HG02981 (cell line): ENCODE measurements at regions not wholly inside any gene's neighbourhood (a gene's known extent, or its start where the extent isn't known, plus 50 kb on each side); places are given as distances from the start of the nearest gene placed in this dataset.

Source experiments
- ATAC-seq: cut with Tn5 transposase; IDR thresholded peaks from one replicate; pipeline ENCODE4 v1.9.1; 2021; ENCODE audit warnings: mild to moderate bottlenecking, moderate library complexity; ENCODE audit not compliant: unreplicated experiment

DNA sequence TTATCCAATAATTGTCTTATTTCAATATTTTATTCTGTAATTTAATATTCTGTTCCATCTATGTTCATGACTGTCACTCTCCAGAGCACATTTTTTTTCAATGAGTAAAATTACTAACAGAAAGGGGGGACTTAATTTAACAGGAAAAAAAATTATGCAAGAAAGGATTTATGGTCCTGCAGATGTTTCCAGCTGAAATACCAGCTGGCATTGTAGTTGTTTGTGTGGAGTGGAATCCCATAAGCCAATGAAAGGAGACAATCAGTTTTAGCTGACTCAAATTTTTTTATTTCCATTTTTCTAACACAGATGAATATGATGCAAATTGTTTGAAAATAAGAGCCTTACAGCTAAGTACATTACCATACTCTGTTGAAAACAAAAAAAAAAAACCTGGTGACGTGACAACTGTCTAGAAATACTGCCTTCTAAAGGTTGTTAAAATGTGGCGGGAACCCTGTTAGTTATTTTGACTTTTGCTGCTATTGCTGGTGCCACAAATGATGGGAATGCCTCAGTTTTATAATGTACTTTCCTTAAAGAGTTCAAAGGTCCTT is 389.1 kb downstream of the ETS1 start:
- no peak for ATAC-seq

DNA sequence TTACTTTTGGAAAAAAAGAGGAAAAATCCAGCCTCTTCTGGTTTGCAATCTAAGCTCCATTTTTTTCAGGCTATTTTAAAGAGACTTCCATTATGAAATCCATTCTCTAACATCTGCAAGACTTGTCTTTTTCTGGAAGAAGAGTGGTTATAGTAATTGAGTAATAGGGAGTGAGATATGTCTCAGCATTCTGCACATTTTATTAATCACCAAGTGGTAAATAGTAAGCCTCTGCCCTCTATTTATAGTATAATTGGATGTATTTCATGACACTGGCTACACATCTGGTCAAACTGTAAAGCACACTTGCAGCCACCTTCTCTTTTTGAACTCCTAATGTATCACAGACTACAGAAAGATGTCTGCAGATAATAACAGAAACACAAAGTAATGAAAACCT is 391.1 kb downstream of the ETS1 start:
- no peak for ATAC-seq

DNA sequence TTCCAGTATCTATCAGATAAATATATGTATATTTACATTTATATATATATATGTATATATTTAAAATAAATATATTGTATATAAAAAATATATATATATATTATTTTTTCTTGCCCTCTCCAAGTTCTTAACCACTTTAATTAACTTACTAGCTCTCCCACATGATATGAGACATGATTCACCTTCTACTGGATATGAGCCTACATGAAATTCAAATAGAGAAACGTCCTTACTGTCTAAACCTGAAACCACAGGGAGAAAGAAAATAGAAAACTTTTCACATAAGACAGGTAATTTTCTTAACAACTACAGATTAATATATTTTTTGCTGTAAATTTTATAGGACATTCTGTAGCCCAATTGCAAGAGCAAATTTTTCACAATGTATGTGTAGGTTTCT is 391.6 kb downstream of the ETS1 start:
- no peak for ATAC-seq

DNA sequence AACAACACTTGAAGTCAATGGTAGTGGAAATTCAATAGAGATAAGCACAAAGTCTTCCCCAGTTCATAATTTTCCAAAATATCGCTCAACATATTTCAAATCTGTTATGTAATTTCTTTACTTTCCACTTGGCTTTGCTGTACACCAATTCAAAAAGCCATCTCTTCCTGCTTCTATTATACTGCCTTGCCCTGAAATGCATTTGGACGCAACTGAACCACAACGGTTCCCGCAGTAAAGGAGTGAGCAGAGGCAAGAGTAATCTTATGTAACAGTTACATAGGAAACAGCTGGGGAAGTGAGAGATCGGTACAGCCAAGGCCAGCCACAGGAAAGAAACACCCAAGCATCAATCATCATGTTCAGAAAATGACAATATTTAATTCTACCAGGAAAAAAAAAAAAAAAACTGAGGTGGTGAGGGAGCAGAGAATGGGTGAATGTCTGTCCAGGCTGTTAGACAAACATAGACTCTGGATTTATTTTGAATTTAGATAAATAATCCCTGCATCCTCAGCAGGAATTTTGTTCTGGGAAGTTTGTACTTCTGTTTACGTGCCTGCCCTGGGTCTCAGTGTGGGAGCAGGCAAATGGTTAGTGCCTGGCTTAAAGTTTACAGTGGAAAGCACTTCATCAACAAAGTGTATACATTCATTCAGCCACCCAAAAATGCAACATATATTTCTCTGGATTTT is 392.2 kb downstream of the ETS1 start:
- ATAC-seq = no peak

DNA sequence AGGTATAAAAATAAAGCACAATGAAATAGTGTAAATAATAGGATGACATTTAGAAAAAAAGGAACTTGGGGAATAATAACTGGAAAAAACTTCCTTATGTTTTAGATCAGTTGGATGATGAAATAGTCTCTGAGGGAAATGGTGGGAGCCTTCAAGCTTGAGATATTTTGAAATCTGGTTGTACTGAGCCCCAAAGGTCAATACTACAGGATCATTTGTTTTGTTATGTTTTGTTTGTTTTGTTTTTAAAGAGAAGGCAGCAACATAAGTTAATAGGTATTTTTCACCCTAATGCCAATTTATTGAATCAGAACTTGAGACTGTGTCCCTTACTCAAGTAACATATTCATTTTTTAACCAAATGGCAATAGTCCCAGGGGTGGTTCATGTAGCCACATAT is 393.1 kb downstream of the ETS1 start:
- ATAC-seq = no peak

DNA sequence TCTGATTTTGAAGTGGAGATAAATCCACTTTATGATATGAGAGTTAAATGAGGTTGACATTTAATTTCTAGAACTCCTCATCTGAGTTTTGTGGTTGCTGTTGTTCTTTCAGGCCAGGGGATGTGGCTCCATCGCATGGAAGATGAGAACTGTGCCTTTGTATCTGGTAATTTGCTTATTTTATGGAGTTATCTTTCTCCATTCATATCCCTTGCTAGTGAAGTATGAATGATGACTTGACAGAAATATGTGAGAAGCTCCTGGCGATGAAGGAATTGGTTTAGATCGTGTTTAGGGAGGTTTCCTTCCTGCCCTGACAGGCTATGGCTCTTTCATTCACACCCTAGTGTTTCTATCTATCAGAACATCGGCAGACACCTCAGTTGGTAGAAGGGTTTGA is 393.7 kb downstream of the ETS1 start:
- no peak for ATAC-seq

DNA sequence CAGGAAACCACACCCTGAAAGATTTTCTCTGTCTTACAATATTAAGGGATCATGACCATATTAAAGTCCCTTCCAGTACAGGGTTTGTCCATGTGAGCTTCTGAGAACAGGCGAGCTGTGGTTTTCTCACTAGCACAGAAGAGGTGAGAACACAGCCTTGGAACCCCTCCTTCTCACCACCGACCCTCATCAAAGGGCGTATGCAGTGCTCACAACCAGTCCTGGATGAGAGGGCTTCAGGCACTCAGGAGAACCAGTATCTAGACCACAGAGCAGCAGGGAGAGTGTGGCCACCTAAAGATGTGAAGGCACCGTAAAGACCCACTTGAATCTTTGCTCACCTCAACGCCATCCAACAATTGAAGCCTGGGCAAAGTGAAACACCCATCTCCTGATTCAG is 397.0 kb downstream of the ETS1 start:
- ATAC-seq = no peak

DNA sequence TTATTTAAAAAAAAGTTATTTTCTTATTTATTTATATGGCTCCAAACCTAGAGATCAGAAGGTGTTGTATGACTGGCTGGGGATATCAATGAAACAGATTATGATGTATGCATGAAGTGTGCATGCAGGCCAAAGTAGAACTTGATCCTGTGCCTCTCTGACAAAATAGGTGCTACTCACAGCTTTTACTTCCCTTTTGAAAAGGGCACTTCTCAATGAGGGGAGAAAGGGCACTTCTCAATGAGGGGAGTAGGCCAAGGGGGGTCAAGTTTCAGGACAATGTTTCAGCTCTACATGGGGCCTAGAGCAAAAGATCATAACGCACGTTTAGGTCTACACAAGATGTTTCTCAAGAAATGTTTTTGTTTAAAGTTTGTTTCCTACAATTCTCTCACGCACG is 397.5 kb downstream of the ETS1 start:
- ATAC-seq = no peak

DNA sequence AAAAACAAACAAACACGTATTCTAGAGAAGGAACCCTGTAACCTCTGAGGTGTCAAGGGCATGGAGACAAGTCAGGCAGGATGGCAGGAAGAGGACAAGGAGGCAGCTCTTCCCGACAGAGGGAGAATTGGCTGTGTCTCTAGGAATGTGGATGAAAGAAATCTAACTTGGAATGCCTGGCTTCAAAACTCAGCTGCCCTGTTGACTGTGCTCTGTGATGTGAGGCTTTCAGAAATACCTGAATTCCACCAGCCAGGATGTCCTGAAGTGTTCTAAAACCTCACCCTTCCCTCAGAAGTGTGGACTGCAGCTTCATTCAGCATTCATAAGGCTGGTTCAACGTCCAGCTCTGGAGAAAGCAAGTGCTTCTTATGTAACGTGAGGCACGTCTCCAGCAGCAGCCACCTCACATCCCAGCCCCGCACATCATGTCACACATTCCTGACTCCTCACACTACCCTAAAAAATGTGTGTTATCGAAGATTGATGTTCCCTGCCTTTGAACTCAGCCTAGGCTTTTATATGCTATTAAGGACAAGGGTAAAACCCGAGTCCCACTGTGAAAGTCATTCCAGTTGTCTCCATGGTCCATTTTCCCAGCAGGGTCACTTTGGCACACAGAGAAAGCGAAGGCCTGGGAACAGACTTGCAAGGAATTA is 398.9 kb downstream of the ETS1 start:
- no peak for ATAC-seq

DNA sequence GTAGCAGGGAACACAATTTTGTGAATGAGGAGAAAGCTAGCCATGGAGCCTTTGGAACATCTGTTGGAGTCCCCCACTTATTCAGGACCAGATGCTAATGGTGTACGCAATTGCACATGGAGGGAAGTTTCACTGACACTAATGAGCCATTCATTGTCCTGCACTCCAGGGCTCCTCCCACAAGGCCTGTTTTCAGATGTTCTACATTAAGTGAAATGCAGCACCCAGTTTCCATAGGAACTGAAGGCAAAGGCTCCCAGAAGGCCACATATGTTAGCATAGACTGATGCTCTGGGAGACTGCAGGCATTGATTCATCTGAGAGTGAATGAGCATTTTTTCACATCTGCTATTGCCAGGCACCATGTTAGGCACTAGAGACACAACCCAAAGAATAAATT is 399.5 kb downstream of the ETS1 start:
- no peak for ATAC-seq

DNA sequence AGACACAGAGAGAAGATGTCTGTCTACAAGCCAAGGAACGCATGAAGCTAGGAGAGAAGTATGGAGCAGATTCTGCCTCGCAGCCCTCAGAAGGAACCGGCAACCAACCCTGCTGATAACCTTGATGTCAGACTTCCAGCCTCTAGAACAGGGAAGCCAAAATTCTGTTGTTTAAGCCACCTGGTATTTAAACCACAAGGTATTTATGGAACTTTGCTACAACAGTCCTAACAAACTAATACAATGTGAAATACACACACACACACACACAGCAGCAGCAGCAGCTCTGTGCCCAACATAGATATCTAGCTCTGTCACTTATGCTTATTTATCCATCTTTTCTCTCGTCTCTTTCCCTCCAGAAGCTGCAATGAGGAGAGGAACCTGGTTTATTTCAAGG is 400.0 kb downstream of the ETS1 start:
- ATAC-seq = no peak

DNA sequence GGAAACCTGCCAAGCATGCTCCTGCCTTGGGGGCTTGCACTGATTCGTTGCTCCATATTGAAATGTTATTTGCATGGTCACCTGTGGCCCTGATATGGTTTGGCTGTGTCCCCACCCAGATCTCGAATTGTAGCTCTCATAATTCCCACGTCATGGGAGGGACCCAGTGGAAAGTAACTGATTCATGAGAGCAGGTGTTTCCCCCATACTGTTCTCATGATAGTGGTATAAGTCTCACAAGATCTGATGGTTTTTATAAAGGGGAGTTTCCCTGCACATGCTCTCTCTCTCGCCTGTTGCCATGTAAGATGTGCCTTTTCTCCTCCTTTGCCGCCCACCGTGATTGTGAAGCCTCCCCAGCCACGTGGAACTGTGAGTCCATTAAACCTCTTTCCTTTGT is 402.4 kb downstream of the ETS1 start:
- no peak for ATAC-seq

DNA sequence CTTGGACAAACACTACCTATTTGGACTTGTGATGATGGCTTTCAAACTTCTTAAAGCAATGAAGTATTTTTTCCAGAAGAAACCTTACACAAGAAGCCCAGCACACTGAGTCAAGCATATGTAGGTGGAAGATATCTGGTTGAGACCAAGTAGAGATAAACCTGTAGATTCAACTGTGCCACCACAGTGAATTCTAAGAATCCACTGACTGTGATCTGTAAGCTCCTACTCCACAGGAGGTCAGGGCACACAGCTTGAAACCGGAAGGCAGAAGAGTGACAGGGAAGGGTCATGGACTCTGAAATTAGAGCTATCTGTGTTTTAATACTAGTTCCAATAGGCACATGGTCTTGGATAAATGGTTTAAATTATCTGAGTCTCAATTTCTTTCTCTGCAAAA is 404.5 kb downstream of the ETS1 start:
- no peak for ATAC-seq

DNA sequence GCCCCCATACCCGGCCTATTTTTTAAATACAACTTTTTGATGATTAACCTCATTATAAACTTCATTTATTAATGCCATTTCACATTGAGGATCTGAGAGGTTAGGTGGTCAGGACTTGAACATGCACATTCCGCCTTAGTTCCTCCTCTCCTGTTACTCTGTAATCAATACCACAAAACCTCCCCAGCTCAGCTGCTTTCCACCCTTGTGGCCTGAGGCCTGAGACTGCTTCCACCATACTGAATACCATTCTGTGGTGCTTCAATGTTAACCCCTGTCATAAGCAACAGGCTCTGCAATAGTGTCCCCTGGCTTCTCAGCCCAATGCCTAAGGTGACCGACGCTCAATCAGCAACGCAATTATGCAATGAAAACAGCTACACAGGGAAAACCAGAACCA is 405.4 kb downstream of the ETS1 start:
- no peak for ATAC-seq

DNA sequence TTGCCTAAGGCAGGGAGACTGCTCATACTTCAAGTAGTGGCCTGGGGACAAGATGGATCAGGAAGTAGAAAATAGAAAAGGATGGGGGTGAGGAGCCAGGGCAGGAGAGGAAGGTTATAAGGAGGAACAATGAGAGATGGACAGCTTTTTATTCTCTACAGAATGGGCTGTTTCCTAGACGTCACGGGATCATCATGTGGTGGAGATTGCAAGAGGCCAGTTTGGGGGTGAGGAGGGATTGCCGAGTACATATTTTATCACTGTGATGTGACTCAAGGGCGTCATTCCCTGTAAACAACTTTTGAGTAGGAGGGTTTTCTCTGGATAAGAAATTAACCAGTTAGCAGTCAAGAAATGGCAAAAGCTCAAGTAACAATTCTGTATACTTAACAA is 406.3 kb downstream of the ETS1 start:
- ATAC-seq = no peak

DNA sequence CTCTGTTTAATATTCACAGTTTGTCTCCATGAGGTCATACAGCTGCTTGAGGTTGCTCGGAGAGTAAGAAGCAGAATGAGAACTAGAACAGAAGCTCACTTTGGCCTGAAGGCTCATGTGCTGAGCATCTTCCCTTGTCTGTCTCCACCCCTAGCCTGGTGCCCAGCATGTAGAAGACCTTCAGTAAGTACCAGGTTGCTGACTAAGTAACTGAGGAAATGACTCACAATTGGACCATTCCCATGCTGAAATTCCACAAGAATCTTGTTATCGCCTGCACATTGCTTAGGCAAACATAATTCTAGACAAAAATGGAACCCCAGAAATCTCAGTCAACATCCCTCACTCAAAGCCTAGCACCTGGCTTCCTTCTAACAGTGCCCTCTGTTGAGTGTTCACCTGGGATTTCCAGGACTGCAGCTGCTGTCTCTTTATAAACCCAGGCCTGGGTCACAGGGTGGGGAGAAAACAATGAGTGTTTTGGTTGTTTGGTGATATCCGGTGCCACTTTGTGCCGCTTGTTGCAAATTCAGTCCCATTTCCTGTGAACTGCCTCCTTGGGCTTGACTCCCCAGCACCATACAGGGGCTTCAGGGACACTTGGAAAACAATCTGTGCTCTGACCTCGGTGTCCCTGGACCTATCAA is 406.8 kb downstream of the ETS1 start:
- no peak for ATAC-seq

DNA sequence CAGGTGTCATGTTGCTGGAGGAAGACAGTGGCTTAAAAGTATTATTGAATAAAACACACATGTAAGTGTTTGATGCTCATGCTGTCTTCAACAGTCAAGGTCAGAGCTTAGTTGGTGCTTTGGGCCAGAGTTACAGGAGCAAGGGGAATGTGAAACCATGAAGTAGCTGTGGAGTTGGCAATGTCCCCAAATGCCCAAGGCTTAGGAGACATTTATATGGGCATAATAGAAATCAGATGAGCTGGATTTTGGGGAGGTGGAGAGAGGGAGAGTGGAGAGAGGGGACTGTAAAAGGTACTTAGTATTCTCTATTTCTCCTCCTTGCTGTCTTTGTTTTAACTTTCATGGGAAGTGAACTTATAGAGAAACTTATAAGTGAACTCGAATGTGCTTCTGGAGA is 407.8 kb downstream of the ETS1 start:
- ATAC-seq = no peak

DNA sequence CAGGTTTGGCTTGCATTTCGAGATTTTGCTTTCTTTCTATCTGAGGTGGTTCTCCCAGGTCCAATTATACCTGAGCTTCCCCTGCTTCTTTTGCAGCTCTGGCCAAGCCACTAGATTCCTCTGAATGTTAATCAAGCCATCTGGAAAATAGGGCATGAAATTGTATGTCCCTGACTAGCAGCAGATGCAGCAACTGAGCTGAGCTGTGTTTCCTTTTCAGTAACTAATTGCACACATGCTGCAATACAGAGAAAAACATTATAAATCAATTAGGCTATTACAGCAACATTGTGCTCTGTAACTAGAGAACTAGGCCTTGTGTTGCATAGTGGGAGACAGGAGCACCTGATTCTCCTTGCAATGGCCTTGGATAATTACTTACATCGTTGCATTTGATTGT is 408.3 kb downstream of the ETS1 start:
- no peak for ATAC-seq

DNA sequence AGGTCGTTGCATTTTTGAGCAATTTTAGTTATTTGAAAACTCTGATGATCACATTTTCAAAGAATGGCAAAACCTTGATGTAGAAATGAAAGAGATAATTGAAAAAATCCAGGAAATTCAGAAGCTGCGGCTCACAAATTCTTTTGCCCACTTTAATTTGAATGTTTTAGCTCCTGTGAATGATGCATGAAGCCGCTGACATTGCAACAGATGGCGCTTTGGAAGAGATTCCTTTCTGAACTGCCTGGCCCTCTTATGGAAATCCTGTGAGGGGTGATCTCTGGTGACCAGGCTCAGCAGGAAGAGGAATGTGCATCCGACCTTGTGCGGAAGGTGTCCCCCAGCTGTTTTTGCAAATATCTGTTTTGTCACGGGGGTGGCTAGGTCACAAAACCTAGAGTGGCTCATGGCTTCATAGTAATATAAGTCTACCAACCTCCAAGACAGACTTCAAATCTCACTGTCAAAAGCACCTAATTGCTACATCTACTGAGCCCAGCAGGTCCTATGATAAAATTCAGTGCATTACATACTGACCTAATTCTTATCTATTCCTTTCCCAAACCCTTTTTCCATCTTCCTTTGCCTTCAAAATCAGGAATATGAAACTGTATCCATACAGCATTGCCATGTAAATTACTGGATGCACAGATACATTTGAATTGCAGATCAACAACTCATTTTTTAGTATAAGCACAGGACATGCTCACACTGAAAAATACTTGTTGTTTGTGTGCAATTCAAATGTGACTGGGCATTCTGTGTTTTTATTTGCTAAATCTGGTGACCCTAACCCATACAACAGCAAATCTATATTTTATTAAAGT is 412.7 kb downstream of the ETS1 start:
- ATAC-seq = no peak

DNA sequence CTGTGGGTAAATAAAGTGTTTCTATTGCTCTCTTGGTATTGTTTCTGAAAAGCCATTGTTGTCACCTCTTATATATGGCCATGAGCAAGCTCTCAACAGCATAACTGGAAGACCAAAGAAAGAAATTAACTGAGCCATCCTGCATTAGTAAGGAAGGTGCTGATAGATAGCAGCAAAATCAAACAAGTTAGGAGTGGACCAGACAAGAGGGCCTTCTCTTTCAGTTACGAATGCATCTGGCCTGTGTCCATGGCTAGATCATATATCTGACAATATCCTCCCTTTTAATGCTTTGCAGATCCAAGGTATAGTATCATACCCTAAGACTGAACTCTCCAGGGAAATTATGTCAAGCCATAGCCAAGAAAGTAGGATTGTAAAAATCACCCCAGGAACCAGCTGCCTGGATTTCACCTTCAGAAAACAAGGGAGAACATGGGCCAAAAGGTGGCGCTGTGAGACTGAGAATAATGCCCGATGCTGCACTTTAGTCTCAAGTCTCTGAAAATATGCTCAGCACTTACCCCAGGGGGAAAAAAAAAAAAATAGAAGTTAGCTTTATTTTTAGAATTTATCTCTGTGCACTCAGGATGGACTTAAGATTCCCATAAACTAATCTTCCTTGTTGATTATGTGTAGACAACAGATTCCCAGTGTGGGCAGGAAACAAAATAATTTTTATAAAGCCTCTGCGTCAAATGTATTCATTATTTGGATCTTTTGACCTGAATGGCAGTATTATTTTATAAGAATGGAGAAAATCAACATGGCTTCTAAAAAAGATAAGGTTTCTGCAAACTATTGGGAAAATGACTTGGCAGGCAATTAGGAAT is 415.1 kb downstream of the ETS1 start:
- ATAC-seq = peak; percentile 70
